ENCODE measurements at regions not wholly inside any gene's neighbourhood (a gene's known extent, or its start where the extent isn't known, plus 50 kb on each side); places are given as distances from the start of the nearest gene placed in this dataset.
"Not testable (repeated sequence)": the region's sequence is repeated elsewhere in the genome, so short reads cannot be mapped to it uniquely, and the experiment has no call there.

DNA sequence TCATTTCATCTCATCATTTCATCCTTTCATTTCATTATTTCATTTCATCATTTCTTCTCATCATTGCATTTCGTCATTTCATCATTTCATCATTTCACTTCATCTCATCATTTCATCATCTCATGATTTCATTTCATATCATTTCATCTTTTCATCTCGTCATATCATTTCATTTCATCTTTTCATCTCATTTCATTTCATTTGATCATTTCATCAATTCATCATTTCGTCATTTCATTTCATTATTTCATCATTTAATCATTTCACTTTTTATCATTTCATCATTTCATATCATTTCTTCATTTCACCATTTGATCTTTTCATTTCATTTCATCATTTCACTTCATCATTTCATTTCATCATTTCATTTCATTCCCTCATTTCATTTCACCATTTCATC is 445.8 kb downstream of the ANKRD30B start:
- TF ChIP-seq, protein P1, sequence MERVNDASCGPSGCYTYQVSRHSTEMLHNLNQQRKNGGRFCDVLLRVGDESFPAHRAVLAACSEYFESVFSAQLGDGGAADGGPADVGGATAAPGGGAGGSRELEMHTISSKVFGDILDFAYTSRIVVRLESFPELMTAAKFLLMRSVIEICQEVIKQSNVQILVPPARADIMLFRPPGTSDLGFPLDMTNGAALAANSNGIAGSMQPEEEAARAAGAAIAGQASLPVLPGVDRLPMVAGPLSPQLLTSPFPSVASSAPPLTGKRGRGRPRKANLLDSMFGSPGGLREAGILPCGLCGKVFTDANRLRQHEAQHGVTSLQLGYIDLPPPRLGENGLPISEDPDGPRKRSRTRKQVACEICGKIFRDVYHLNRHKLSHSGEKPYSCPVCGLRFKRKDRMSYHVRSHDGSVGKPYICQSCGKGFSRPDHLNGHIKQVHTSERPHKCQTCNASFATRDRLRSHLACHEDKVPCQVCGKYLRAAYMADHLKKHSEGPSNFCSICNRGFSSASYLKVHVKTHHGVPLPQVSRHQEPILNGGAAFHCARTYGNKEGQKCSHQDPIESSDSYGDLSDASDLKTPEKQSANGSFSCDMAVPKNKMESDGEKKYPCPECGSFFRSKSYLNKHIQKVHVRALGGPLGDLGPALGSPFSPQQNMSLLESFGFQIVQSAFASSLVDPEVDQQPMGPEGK (CRISPR knock-in tag; IDR thresholded peaks at IDR 0.05), result not testable (repeated sequence)
- not testable (repeated sequence) for TF ChIP-seq TCF12 (IDR thresholded peaks at IDR 0.05); TCF12 (CRISPR knock-in tag; IDR thresholded peaks at IDR 0.05); HDAC1 (CRISPR knock-in tag; IDR thresholded peaks at IDR 0.05); ZFP41 (CRISPR knock-in tag; IDR thresholded peaks at IDR 0.05; ENCODE audit: borderline replicate concordance)
- TF ChIP-seq, protein P2, sequence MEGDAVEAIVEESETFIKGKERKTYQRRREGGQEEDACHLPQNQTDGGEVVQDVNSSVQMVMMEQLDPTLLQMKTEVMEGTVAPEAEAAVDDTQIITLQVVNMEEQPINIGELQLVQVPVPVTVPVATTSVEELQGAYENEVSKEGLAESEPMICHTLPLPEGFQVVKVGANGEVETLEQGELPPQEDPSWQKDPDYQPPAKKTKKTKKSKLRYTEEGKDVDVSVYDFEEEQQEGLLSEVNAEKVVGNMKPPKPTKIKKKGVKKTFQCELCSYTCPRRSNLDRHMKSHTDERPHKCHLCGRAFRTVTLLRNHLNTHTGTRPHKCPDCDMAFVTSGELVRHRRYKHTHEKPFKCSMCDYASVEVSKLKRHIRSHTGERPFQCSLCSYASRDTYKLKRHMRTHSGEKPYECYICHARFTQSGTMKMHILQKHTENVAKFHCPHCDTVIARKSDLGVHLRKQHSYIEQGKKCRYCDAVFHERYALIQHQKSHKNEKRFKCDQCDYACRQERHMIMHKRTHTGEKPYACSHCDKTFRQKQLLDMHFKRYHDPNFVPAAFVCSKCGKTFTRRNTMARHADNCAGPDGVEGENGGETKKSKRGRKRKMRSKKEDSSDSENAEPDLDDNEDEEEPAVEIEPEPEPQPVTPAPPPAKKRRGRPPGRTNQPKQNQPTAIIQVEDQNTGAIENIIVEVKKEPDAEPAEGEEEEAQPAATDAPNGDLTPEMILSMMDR (CRISPR knock-in tag; IDR thresholded peaks at IDR 0.05), result not testable (repeated sequence)
- TF ChIP-seq, protein P3, sequence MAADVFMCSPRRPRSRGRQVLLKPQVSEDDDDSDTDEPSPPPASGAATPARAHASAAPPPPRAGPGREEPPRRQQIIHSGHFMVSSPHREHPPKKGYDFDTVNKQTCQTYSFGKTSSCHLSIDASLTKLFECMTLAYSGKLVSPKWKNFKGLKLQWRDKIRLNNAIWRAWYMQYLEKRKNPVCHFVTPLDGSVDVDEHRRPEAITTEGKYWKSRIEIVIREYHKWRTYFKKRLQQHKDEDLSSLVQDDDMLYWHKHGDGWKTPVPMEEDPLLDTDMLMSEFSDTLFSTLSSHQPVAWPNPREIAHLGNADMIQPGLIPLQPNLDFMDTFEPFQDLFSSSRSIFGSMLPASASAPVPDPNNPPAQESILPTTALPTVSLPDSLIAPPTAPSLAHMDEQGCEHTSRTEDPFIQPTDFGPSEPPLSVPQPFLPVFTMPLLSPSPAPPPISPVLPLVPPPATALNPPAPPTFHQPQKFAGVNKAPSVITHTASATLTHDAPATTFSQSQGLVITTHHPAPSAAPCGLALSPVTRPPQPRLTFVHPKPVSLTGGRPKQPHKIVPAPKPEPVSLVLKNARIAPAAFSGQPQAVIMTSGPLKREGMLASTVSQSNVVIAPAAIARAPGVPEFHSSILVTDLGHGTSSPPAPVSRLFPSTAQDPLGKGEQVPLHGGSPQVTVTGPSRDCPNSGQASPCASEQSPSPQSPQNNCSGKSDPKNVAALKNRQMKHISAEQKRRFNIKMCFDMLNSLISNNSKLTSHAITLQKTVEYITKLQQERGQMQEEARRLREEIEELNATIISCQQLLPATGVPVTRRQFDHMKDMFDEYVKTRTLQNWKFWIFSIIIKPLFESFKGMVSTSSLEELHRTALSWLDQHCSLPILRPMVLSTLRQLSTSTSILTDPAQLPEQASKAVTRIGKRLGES (CRISPR knock-in tag; IDR thresholded peaks at IDR 0.05; ENCODE audit: borderline replicate concordance), result not testable (repeated sequence)
